ENCODE measurements at regions not wholly inside any gene's neighbourhood (a gene's known extent, or its start where the extent isn't known, plus 50 kb on each side); places are given as distances from the start of the nearest gene placed in this dataset.

GRCh38 chr10:43000651-43001426 lies 76.0 kb upstream of the RET start:
- DNase-seq (ENCODE audit: low read depth in 2 of 2) = no peak

- DNase-seq (ENCODE audit: low read depth in 2 of 2) = no peak
These were observed 75.5 kb upstream of the RET start for GRCh38 chr10:43001427-43001795.

- DNase-seq (ENCODE audit: low read depth in 2 of 2) = no peak
These were observed 74.3 kb upstream of the RET start for GRCh38 chr10:43002596-43002995.

- no peak for DNase-seq (ENCODE audit: low read depth in 2 of 2)
These were observed 70.4 kb upstream of the RET start for GRCh38 chr10:43006490-43006889.

- DNase-seq (ENCODE audit: low read depth in 2 of 2) = no peak
These were observed 64.3 kb upstream of the RET start for GRCh38 chr10:43012578-43012977.

GRCh38 chr10:43013065-43013464 lies 63.8 kb upstream of the RET start:
- no peak for DNase-seq (ENCODE audit: low read depth in 2 of 2)

- no peak for DNase-seq (ENCODE audit: low read depth in 2 of 2)
These were observed 52.3 kb upstream of the RET start for GRCh38 chr10:43024524-43024923.

GRCh38 chr10:43024942-43025700 lies 51.7 kb upstream of the RET start:
- no peak for DNase-seq (ENCODE audit: low read depth in 2 of 2)

- no peak for DNase-seq (ENCODE audit: low read depth in 2 of 2)
These were observed 50.6 kb upstream of the RET start for GRCh38 chr10:43026039-43026973.

Measured in lung microvascular endothelial cell (primary cell).